ENCODE measurements at regions not wholly inside any gene's neighbourhood (a gene's known extent, or its start where the extent isn't known, plus 50 kb on each side); places are given as distances from the start of the nearest gene placed in this dataset.

DNA sequence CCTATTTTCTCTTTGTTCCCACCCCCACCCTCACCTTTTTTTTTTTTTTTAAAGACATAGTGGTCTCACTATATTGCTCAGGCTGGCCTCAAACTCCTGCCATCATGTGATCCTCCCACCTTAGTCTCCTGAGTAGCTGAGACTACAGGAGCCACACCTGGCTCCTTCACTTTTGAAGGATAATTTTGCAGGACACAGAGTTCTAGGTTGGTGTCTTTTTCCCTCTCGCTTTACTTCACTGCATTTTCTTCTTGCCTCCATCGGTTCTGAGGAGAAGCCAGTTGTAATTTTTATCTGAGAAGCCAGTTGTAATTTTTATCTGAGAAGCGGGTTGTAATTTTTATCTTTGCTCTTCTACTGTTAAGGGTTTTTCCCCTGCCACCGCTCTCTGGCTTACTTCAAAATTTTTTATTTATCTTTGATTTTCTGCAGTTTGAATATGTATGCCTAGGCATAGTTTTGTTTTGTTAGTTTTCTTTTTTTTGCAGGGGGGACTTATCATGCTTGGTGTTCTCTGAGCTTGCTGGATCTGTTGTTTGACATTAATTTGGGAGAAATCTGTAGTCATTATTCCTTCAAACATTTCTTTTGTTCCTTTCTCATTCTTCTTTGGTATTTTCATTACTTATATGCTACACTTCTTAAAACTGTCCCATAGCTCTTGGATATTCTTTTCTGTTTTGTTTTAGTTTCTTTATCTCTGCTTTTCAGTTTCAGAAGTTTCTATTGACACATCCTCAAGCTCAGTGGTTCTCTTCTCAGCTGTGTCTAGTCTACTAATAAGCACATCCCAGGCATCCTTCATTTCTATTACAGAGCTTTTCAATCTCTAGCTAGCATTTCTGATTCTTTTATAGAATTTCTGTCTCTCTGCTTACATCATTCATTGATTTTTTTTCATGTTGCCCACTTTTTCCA, 148.2 kb upstream of the CHD1 start:
- TF ChIP-seq CTCF (IDR thresholded peaks at IDR 0.05) (no peak), POLR2A (IDR thresholded peaks at IDR 0.05) (no peak), POLR2AphosphoS5 (IDR thresholded peaks at IDR 0.05) (no peak)
